ENCODE measurements at regions not wholly inside any gene's neighbourhood (a gene's known extent, or its start where the extent isn't known, plus 50 kb on each side); places are given as distances from the start of the nearest gene placed in this dataset.

DNA sequence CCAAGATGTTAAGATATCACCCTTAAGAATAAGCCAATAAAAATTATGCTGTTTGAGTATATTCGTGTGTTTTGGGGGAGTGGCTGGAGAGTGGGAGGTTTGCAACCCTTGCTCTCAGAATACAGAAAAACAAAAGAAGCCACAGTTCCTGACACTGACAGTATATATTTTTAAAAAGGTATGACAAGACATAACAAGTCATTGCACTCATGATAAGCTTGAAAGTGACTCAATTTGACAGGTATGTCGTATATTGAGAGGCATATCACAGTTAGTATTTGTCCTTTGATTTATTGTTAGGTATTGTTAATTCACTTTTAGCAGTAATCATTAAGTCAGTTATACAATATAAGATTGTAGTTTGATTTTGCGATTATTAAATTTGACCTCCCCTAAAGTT is 73.1 kb upstream of the TSC22D2 start:
- Histone ChIP-seq H3K36me3 (no peaks in the 10 kb centered on the region), H3K4me1 (no peaks in the 10 kb centered on the region), H3K27me3 (no peaks in the 10 kb centered on the region), H3K27ac (no peak overlapping the region), H3K4me3 (no peak overlapping the region), H3K9me3 (no peaks in the 10 kb centered on the region)
- no peak for TF ChIP-seq POLR2AphosphoS5 (IDR thresholded peaks at IDR 0.05)
- TF ChIP-seq, protein P1, sequence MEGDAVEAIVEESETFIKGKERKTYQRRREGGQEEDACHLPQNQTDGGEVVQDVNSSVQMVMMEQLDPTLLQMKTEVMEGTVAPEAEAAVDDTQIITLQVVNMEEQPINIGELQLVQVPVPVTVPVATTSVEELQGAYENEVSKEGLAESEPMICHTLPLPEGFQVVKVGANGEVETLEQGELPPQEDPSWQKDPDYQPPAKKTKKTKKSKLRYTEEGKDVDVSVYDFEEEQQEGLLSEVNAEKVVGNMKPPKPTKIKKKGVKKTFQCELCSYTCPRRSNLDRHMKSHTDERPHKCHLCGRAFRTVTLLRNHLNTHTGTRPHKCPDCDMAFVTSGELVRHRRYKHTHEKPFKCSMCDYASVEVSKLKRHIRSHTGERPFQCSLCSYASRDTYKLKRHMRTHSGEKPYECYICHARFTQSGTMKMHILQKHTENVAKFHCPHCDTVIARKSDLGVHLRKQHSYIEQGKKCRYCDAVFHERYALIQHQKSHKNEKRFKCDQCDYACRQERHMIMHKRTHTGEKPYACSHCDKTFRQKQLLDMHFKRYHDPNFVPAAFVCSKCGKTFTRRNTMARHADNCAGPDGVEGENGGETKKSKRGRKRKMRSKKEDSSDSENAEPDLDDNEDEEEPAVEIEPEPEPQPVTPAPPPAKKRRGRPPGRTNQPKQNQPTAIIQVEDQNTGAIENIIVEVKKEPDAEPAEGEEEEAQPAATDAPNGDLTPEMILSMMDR (IDR thresholded peaks at IDR 0.05) = no peak
- TF ChIP-seq POLR2A (IDR thresholded peaks at IDR 0.05) = no peak
- intact Hi-C loops (cut with DNase I; ENCODE audit: low total_unique reads) = no loop called here
- no peak for DNase-seq (ENCODE audit: low spot score in 2 of 2)

DNA sequence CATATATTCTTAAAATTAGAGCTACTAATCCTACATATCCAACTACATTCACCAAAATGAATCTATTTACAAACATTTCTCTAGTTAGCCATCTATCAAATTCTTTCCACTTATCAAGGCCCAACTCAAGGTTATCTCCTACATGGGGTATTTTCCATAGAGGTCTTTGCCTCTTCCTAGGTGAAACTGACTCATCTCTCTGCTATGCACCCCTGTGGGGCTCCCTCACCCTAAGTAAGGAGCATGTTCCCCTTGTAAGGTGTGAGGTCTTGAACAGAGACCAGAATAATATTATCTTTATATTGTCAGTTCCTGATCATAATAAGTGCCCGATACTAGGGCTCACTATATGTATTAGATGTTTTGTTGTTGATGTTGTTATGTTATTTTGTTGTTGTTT is 74.6 kb upstream of the TSC22D2 start:
- intact Hi-C loops (cut with DNase I; ENCODE audit: low total_unique reads) = no loop called here
- no peak for TF ChIP-seq POLR2A (IDR thresholded peaks at IDR 0.05)
- no peak for TF ChIP-seq POLR2AphosphoS5 (IDR thresholded peaks at IDR 0.05)
- TF ChIP-seq, protein P1 (IDR thresholded peaks at IDR 0.05) = no peak
- H3K4me1 ChIP-seq = no peaks in the 10 kb centered on the region
- no peaks in the 10 kb centered on the region for H3K9me3 ChIP-seq
- H3K4me3 ChIP-seq = no peak overlapping the region
- H3K27me3 ChIP-seq = no peaks in the 10 kb centered on the region
- H3K36me3 ChIP-seq = no peaks in the 10 kb centered on the region
- no peak overlapping the region for H3K27ac ChIP-seq
- no peak for DNase-seq (ENCODE audit: low spot score in 2 of 2)

DNA sequence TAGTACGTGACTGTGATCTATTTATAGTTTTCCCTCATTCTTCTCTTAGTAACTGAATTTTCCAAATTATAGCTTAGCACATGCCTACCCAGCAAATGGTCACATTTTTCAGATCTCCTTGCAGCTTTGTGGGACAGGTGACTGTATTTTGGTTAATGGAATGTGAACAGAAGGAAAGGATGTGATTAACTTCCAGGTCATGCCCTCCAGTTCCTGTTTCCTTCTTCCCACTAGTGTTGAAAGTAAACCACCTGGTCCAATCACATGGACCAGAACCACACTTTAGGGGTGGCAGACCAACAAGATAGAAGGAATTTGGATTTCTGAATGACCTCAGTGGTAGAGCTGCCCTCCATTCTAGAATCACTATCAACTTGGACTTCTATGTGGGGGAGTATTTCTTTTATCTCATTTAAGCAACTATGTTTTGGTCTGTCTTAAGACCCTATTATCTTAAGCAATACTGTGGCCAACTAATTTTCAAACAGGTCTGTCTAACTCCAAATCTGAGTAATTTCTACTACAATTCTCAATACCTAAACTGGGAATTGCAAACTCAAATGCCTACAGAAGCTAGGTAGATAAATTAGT is 76.0 kb upstream of the TSC22D2 start:
- TF ChIP-seq POLR2AphosphoS5 (IDR thresholded peaks at IDR 0.05) = no peak
- TF ChIP-seq POLR2A (IDR thresholded peaks at IDR 0.05) = no peak
- TF ChIP-seq, protein P1 (IDR thresholded peaks at IDR 0.05) = no peak
- Histone ChIP-seq H3K36me3 (no peaks in the 10 kb centered on the region), H3K9me3 (no peaks in the 10 kb centered on the region), H3K4me3 (no peak overlapping the region), H3K4me1 (no peaks in the 10 kb centered on the region), H3K27me3 (no peaks in the 10 kb centered on the region), H3K27ac (no peak overlapping the region)
- DNase-seq (ENCODE audit: low spot score in 2 of 2) = no peak
- intact Hi-C loops (cut with DNase I; ENCODE audit: low total_unique reads) = no loop called here

DNA sequence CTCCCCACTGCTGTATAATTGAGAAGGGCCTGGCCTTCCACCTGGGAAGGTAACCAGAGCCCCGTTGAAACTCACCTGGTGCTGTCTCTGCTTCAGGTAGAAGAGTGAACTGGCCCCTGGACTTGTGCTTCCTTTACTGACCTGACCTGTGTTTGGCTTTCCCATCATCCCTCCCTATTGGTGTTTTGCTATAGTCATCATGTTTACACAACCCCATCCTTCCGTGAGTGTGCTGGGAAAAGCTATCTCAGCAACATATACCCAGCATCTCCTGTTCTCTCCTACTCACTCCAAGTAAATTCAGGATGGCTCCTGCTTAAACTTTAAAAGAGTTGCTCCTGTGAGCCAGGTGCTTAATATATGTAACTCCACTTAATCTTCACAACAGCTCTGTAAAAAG is 77.2 kb upstream of the TSC22D2 start:
- H3K4me3 ChIP-seq = no peak overlapping the region
- no peaks in the 10 kb centered on the region for H3K27me3 ChIP-seq
- no peak for TF ChIP-seq POLR2A (IDR thresholded peaks at IDR 0.05)
- TF ChIP-seq POLR2AphosphoS5 (IDR thresholded peaks at IDR 0.05) = no peak
- TF ChIP-seq, protein P1 (IDR thresholded peaks at IDR 0.05) = no peak
- no peak overlapping the region for H3K27ac ChIP-seq
- no peak for DNase-seq (ENCODE audit: low spot score in 2 of 2)
- H3K9me3 ChIP-seq = no peaks in the 10 kb centered on the region
- H3K36me3 ChIP-seq = no peaks in the 10 kb centered on the region
- intact Hi-C loops (cut with DNase I; ENCODE audit: low total_unique reads) = no loop called here
- H3K4me1 ChIP-seq = no peaks in the 10 kb centered on the region

DNA sequence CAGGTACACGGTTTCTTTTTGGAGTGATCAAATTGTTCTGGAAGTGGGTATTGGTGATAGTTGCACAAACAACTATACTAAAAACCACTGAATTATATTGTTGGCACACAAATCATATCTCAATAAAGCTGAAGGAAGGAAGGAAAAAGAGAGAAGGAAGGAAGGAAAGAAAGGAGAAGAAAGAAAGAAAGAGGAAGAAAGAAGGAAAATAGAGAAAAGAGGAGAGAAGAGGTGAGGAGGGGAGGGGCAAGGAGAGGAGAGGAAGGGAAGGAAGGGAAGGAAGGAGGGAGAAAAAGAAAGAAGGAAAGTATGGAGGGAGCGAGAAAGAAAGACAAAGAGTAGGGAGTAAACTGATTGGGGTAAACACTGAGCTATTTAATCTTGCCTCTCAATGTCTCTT is 77.9 kb upstream of the TSC22D2 start:
- Histone ChIP-seq H3K4me3 (no peak overlapping the region), H3K27ac (no peak overlapping the region), H3K27me3 (no peaks in the 10 kb centered on the region), H3K36me3 (no peaks in the 10 kb centered on the region), H3K9me3 (no peaks in the 10 kb centered on the region), H3K4me1 (no peaks in the 10 kb centered on the region)
- DNase-seq (ENCODE audit: low spot score in 2 of 2) = no peak
- TF ChIP-seq POLR2A (IDR thresholded peaks at IDR 0.05) (no peak), POLR2AphosphoS5 (IDR thresholded peaks at IDR 0.05) (no peak)
- TF ChIP-seq, protein P1 (IDR thresholded peaks at IDR 0.05) = no peak
- intact Hi-C loops (cut with DNase I; ENCODE audit: low total_unique reads) = no loop called here
